ENCODE measurements at regions not wholly inside any gene's neighbourhood (a gene's known extent, or its start where the extent isn't known, plus 50 kb on each side); places are given as distances from the start of the nearest gene placed in this dataset.

- DNase-seq = no peak
- Mint-ChIP-seq H3K9me3 (no peaks in the 10 kb centered on the region), H3K4me3 (no peak overlapping the region)
These were observed 231.1 kb upstream of the MDFIC2 start for GRCh38 chr3:70543493-70543892.

GRCh38 chr3:70539908-70540307 lies 227.5 kb upstream of the MDFIC2 start:
- Mint-ChIP-seq H3K36me3 (ENCODE audit: low read depth) (no peaks in the 10 kb centered on the region), H3K27me3 (ENCODE audit: low read depth, poor library complexity) (no peaks in the 10 kb centered on the region), H3K9me3 (no peaks in the 10 kb centered on the region), H3K4me3 (no peak overlapping the region), H3K4me1 (no peaks in the 10 kb centered on the region), H3K27ac (no peak overlapping the region)
- no peak for DNase-seq
- no peak for TF ChIP-seq CTCF (IDR thresholded peaks at IDR 0.05)

More at GRCh38 chr3:70543493-70543892, 231.1 kb upstream of the MDFIC2 start:
- TF ChIP-seq CTCF (IDR thresholded peaks at IDR 0.05) = no peak
- Mint-ChIP-seq H3K4me1 (no peaks in the 10 kb centered on the region), H3K27ac (no peak overlapping the region), H3K36me3 (ENCODE audit: low read depth) (no peaks in the 10 kb centered on the region), H3K27me3 (ENCODE audit: low read depth, poor library complexity) (peaks cover 3% of the 10 kb centered on the region)

GRCh38 chr3:70532806-70533205 lies 220.4 kb upstream of the MDFIC2 start:
- TF ChIP-seq CTCF (IDR thresholded peaks at IDR 0.05) = no peak
- Mint-ChIP-seq H3K4me1 (no peaks in the 10 kb centered on the region), H3K27me3 (ENCODE audit: low read depth, poor library complexity) (no peaks in the 10 kb centered on the region), H3K36me3 (ENCODE audit: low read depth) (no peaks in the 10 kb centered on the region), H3K9me3 (no peaks in the 10 kb centered on the region), H3K27ac (no peak overlapping the region), H3K4me3 (no peak overlapping the region)
- no peak for DNase-seq

GRCh38 chr3:70531838-70532489 lies 219.5 kb upstream of the MDFIC2 start:
- Mint-ChIP-seq H3K27me3 (ENCODE audit: low read depth, poor library complexity) (no peaks in the 10 kb centered on the region), H3K27ac (no peak overlapping the region), H3K9me3 (no peaks in the 10 kb centered on the region), H3K36me3 (ENCODE audit: low read depth) (no peaks in the 10 kb centered on the region), H3K4me1 (peaks cover 3% of the 10 kb centered on the region), H3K4me3 (no peak overlapping the region)
- DNase-seq = no peak
- TF ChIP-seq CTCF (IDR thresholded peaks at IDR 0.05) = no peak

GRCh38 chr3:70531063-70531657 lies 218.7 kb upstream of the MDFIC2 start:
- peak; percentile 68 for TF ChIP-seq CTCF (IDR thresholded peaks at IDR 0.05)
- Mint-ChIP-seq H3K4me3 (no peak overlapping the region), H3K9me3 (no peaks in the 10 kb centered on the region), H3K27me3 (ENCODE audit: low read depth, poor library complexity) (no peaks in the 10 kb centered on the region), H3K4me1 (peaks cover 3% of the 10 kb centered on the region), H3K27ac (no peak overlapping the region), H3K36me3 (ENCODE audit: low read depth) (no peaks in the 10 kb centered on the region)
- DNase-seq = no peak

GRCh38 chr3:70530626-70531025 lies 218.2 kb upstream of the MDFIC2 start:
- Mint-ChIP-seq H3K36me3 (ENCODE audit: low read depth) (no peaks in the 10 kb centered on the region), H3K27me3 (ENCODE audit: low read depth, poor library complexity) (no peaks in the 10 kb centered on the region), H3K4me1 (peaks cover 3% of the 10 kb centered on the region), H3K27ac (no peak overlapping the region), H3K4me3 (no peak overlapping the region), H3K9me3 (no peaks in the 10 kb centered on the region)
- no peak for DNase-seq
- TF ChIP-seq CTCF (IDR thresholded peaks at IDR 0.05) = no peak
